Endodermal cell (in vitro differentiated cells): ENCODE measurements at regions not wholly inside any gene's neighbourhood (a gene's known extent, or its start where the extent isn't known, plus 50 kb on each side); places are given as distances from the start of the nearest gene placed in this dataset.

ENCODE experiments used
- DNase-seq: peaks from one replicate; pipeline ENCODE4 v3.0.0-alpha.2; 2017
- H3K27ac ChIP-seq: 2 replicates; pipeline ENCODE4 v1.5.1; 2013; ENCODE audit warnings: mild to moderate bottlenecking, low read depth, low read length, moderate library complexity
- H3K27me3 ChIP-seq: 2 replicates; pipeline ENCODE4 v1.6.1; 2013; ENCODE audit warnings: mild to moderate bottlenecking, low read length, moderate library complexity; ENCODE audit not compliant: insufficient read depth, control insufficient read depth, poor library complexity, severe bottlenecking
- H3K36me3 ChIP-seq: 2 replicates; pipeline ENCODE4 v1.7.0; 2013; ENCODE audit warnings: mild to moderate bottlenecking, low read length, moderate library complexity; ENCODE audit not compliant: control insufficient read depth, insufficient read depth
- H3K4me1 ChIP-seq: one replicate; pipeline ENCODE4 v1.7.0; 2013; ENCODE audit warnings: low read length; ENCODE audit not compliant: control insufficient read depth, insufficient read depth
- H3K4me3 ChIP-seq: 2 replicates; pipeline ENCODE4 v1.5.1; 2013; ENCODE audit warnings: mild to moderate bottlenecking, low read length, moderate library complexity
- H3K9ac ChIP-seq: 2 replicates; pipeline ENCODE4 v1.6.1; 2013; ENCODE audit warnings: mild to moderate bottlenecking, low read length, moderate library complexity; ENCODE audit not compliant: poor library complexity, severe bottlenecking; ENCODE audit errors: extremely low read depth
- H3K9me3 ChIP-seq: 2 replicates; pipeline ENCODE4 v1.6.1; 2013; ENCODE audit warnings: mild to moderate bottlenecking, low read length, moderate library complexity; ENCODE audit not compliant: control insufficient read depth
- H3K27ac Mint-ChIP-seq: 2 replicates; pipeline ENCODE4 v1.8.0; 2020; ENCODE audit warnings: mixed read lengths
- H3K27me3 Mint-ChIP-seq: 2 replicates; pipeline ENCODE4 v1.8.0; 2021; ENCODE audit warnings: mild to moderate bottlenecking, mixed read lengths; ENCODE audit not compliant: insufficient read depth
- H3K36me3 Mint-ChIP-seq: 2 replicates; pipeline ENCODE4 v1.8.0; 2020; ENCODE audit warnings: low read depth, mixed read lengths
- H3K4me1 Mint-ChIP-seq: 2 replicates; pipeline ENCODE4 v1.8.0; 2020; ENCODE audit warnings: mixed read lengths
- H3K4me3 Mint-ChIP-seq: 2 replicates; pipeline ENCODE4 v1.8.0; 2020; ENCODE audit warnings: mild to moderate bottlenecking, moderate library complexity, mixed read lengths
- H3K9me3 Mint-ChIP-seq: 2 replicates; pipeline ENCODE4 v1.8.0; 2020; ENCODE audit warnings: mild to moderate bottlenecking, mixed read lengths
- CTCF ChIP-seq: fragments of 200-600 bp; sonication (generic); conservative IDR thresholded peaks from 2 replicates; pipeline ENCODE4 v1.5.0; 2021; ENCODE audit warnings: antibody characterized with exemption, mild to moderate bottlenecking
- WGBS, 2 experiments: methylation state at CpG; one replicate each; pipeline versions ENCODE4 v1.1.5 to v1.1.7; 2013; ENCODE audit warnings: missing lambda C conversion rate in 2 of 2, mixed read lengths in 1 of 2; ENCODE audit not compliant: insufficient coverage in 1 of 2, insufficient read length in 1 of 2; 5-methylcytosine and 5-hydroxymethylcytosine counted together

- H3K9me3 Mint-ChIP-seq = no peaks in the 10 kb centered on the region
- H3K9ac ChIP-seq = no peak overlapping the region
- TF ChIP-seq CTCF = no peak
These were observed 310.5 kb upstream of the GOT2 start for GRCh38 chr16:59044616-59045015.

GRCh38 chr16:59042301-59042700 lies 308.2 kb upstream of the GOT2 start:
- H3K36me3 ChIP-seq = no peaks in the 10 kb centered on the region
- H3K4me1 Mint-ChIP-seq = peaks cover 22% of the 10 kb centered on the region
- no peak overlapping the region for H3K4me3 Mint-ChIP-seq
- no peak overlapping the region for H3K27ac ChIP-seq
- no peaks in the 10 kb centered on the region for H3K27me3 ChIP-seq
- 99% methylated on average over 2 of the region's 2 CpGs; no CpG with 5 or more reads in 1 of the 2 experiments for WGBS, 2 experiments
- no peaks in the 10 kb centered on the region for H3K9me3 Mint-ChIP-seq
- no peak overlapping the region for H3K27ac Mint-ChIP-seq
- H3K27me3 Mint-ChIP-seq = no peaks in the 10 kb centered on the region
- no peak overlapping the region for H3K9ac ChIP-seq
- TF ChIP-seq CTCF = no peak
- H3K4me1 ChIP-seq = no peaks in the 10 kb centered on the region
- H3K36me3 Mint-ChIP-seq = no peaks in the 10 kb centered on the region
- no peak for DNase-seq
- no peaks in the 10 kb centered on the region for H3K9me3 ChIP-seq
- no peak overlapping the region for H3K4me3 ChIP-seq

More at GRCh38 chr16:59044616-59045015, 310.5 kb upstream of the GOT2 start:
- H3K27ac Mint-ChIP-seq = no peak overlapping the region
- no peak for DNase-seq
- H3K27me3 ChIP-seq = no peaks in the 10 kb centered on the region
- no peaks in the 10 kb centered on the region for H3K27me3 Mint-ChIP-seq
- H3K36me3 Mint-ChIP-seq = no peaks in the 10 kb centered on the region
- no peaks in the 10 kb centered on the region for H3K9me3 ChIP-seq
- H3K27ac ChIP-seq = no peak overlapping the region
- no peaks in the 10 kb centered on the region for H3K4me1 ChIP-seq
- H3K4me1 Mint-ChIP-seq = peaks cover 15% of the 10 kb centered on the region
- no peak overlapping the region for H3K4me3 ChIP-seq
- no peak overlapping the region for H3K4me3 Mint-ChIP-seq
- H3K36me3 ChIP-seq = no peaks in the 10 kb centered on the region

GRCh38 chr16:59039066-59039720 lies 305.1 kb upstream of the GOT2 start:
- 92% methylated on average over 2 of the region's 3 CpGs for WGBS, 2 experiments
- peaks cover 16% of the 10 kb centered on the region for H3K4me1 Mint-ChIP-seq
- H3K27ac Mint-ChIP-seq = no peak overlapping the region
- no peak overlapping the region for H3K9ac ChIP-seq
- no peak overlapping the region for H3K27ac ChIP-seq
- H3K9me3 Mint-ChIP-seq = peaks cover 3% of the 10 kb centered on the region
- H3K27me3 Mint-ChIP-seq = no peaks in the 10 kb centered on the region
- no peaks in the 10 kb centered on the region for H3K27me3 ChIP-seq
- H3K36me3 ChIP-seq = no peaks in the 10 kb centered on the region
- H3K4me3 Mint-ChIP-seq = no peak overlapping the region
- H3K9me3 ChIP-seq = no peaks in the 10 kb centered on the region
- H3K36me3 Mint-ChIP-seq = no peaks in the 10 kb centered on the region
- DNase-seq = no peak
- H3K4me1 ChIP-seq = no peaks in the 10 kb centered on the region
- TF ChIP-seq CTCF = no peak
- no peak overlapping the region for H3K4me3 ChIP-seq
